ENCODE measurements at regions not wholly inside any gene's neighbourhood (a gene's known extent, or its start where the extent isn't known, plus 50 kb on each side); places are given as distances from the start of the nearest gene placed in this dataset.

GRCh38 chr12:46103559-46104383 lies 113.4 kb upstream of the SCAF11 start:
- no peaks in the 10 kb centered on the region for H3K36me3 ChIP-seq (ENCODE audit: control insufficient read depth, insufficient read depth, low read length)
- no peak for TF ChIP-seq CTCF (IDR thresholded peaks at IDR 0.05)
- H3K4me1 Mint-ChIP-seq, result no peaks in the 10 kb centered on the region
- ATAC-seq, result no peak
- no peak overlapping the region for H3K4me3 ChIP-seq (ENCODE audit: low read length)
- no peaks in the 10 kb centered on the region for H3K27me3 ChIP-seq (ENCODE audit: control insufficient read depth, insufficient read depth, low read length)
- no peaks in the 10 kb centered on the region for H3K4me1 ChIP-seq (ENCODE audit: control insufficient read depth, insufficient read depth, low read length)
- H3K4me3 Mint-ChIP-seq, result no peak overlapping the region
- no peak overlapping the region for H3K27ac ChIP-seq (ENCODE audit: low read length)
- no peaks in the 10 kb centered on the region for H3K9me3 ChIP-seq (ENCODE audit: control insufficient read depth, insufficient read depth, low read length)
- intact Hi-C loops (cut with micrococcal nuclease), result no loop called here
- no peak for DNase-seq
- peaks cover 4 to 27% of the 10 kb centered on the region in 2 donors for H3K27me3 Mint-ChIP-seq (ENCODE audit: low read depth in 2 of 2)
- H3K27ac Mint-ChIP-seq, result no peak overlapping the region
- no peaks in the 10 kb centered on the region for H3K9me3 Mint-ChIP-seq
- H3K36me3 Mint-ChIP-seq, result no peaks in the 10 kb centered on the region
- WGBS (ENCODE audit: insufficient coverage), result 92% methylated on average over 2 of the region's 3 CpGs

- no peak overlapping the region for H3K4me3 Mint-ChIP-seq
- DNase-seq, result no peak
- H3K27ac Mint-ChIP-seq, result no peak overlapping the region
These were observed 111.1 kb upstream of the SCAF11 start for GRCh38 chr12:46101485-46101869.

GRCh38 chr12:46100551-46101484 lies 110.4 kb upstream of the SCAF11 start:
- no peaks in the 10 kb centered on the region for H3K36me3 Mint-ChIP-seq
- no peaks in the 10 kb centered on the region for H3K9me3 Mint-ChIP-seq
- 87% methylated on average over 5 of the region's 6 CpGs for WGBS (ENCODE audit: insufficient coverage)

More at GRCh38 chr12:46101485-46101869, 111.1 kb upstream of the SCAF11 start:
- H3K4me3 ChIP-seq (ENCODE audit: low read length), result no peak overlapping the region
- H3K4me1 ChIP-seq (ENCODE audit: control insufficient read depth, insufficient read depth, low read length), result no peaks in the 10 kb centered on the region
- no peak for TF ChIP-seq CTCF (IDR thresholded peaks at IDR 0.05)
- no peak for ATAC-seq
- H3K36me3 ChIP-seq (ENCODE audit: control insufficient read depth, insufficient read depth, low read length), result no peaks in the 10 kb centered on the region
- no peaks in the 10 kb centered on the region for H3K36me3 Mint-ChIP-seq
- peaks cover 5 to 31% of the 10 kb centered on the region in 2 donors for H3K27me3 Mint-ChIP-seq (ENCODE audit: low read depth in 2 of 2)
- WGBS (ENCODE audit: insufficient coverage), result 86% methylated on average over 4 of the region's 4 CpGs
- no peaks in the 10 kb centered on the region for H3K27me3 ChIP-seq (ENCODE audit: control insufficient read depth, insufficient read depth, low read length)
- no peaks in the 10 kb centered on the region for H3K4me1 Mint-ChIP-seq
- H3K27ac ChIP-seq (ENCODE audit: low read length), result no peak overlapping the region
- H3K9me3 ChIP-seq (ENCODE audit: control insufficient read depth, insufficient read depth, low read length), result no peaks in the 10 kb centered on the region
- intact Hi-C loops (cut with micrococcal nuclease), result no loop called here
- no peaks in the 10 kb centered on the region for H3K9me3 Mint-ChIP-seq

More at GRCh38 chr12:46100551-46101484, 110.4 kb upstream of the SCAF11 start:
- no peaks in the 10 kb centered on the region for H3K27me3 ChIP-seq (ENCODE audit: control insufficient read depth, insufficient read depth, low read length)
- intact Hi-C loops (cut with micrococcal nuclease), result no loop called here
- Mint-ChIP-seq H3K27me3 (ENCODE audit: low read depth in 2 of 2) (peaks cover 8 to 29% of the 10 kb centered on the region in 2 donors), H3K4me1 (no peaks in the 10 kb centered on the region), H3K4me3 (no peak overlapping the region), H3K27ac (no peak overlapping the region)
- H3K9me3 ChIP-seq (ENCODE audit: control insufficient read depth, insufficient read depth, low read length), result no peaks in the 10 kb centered on the region
- no peaks in the 10 kb centered on the region for H3K36me3 ChIP-seq (ENCODE audit: control insufficient read depth, insufficient read depth, low read length)
- no peak overlapping the region for H3K4me3 ChIP-seq (ENCODE audit: low read length)
- no peak for TF ChIP-seq CTCF (IDR thresholded peaks at IDR 0.05)
- H3K27ac ChIP-seq (ENCODE audit: low read length), result no peak overlapping the region
- DNase-seq, result no peak
- no peaks in the 10 kb centered on the region for H3K4me1 ChIP-seq (ENCODE audit: control insufficient read depth, insufficient read depth, low read length)
- no peak for ATAC-seq
